ENCODE measurements at regions not wholly inside any gene's neighbourhood (a gene's known extent, or its start where the extent isn't known, plus 50 kb on each side); places are given as distances from the start of the nearest gene placed in this dataset.

DNA sequence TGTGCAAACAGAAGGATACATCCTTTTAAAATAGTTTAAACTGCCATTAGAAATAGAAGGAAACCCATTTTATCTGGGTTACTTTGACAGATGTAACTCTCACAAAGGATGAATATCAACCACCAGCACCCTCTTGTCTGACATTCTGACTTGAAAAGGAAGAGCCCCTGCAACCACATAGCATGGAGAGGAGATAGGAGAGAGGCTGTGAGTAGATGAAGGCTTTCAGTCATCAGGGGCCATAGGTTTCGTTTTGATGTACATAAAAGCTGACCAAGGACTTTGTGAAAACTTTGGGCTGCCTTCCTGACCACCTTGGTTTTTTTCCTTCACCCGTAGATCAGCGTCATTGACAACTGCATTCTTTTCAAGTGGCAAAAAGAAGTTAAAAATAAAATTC is 211.6 kb upstream of the PRPS1L1 start:
- no CpG with 5 or more reads among the region's 3 CpGs for WGBS, 2 donors (ENCODE audit: extremely low coverage in 2 of 2, insufficient read length in 2 of 2, insufficient replicate concordance in 1 of 2)
- H3K27me3 ChIP-seq (ENCODE audit: control insufficient read depth in 3 of 3, insufficient read depth in 3 of 3, low read depth in 1 of 3, low read length in 3 of 3): no peaks in the 10 kb centered on the region
- H4K91ac ChIP-seq (ENCODE audit: low read depth, low read length, poor library complexity): no peak overlapping the region

DNA sequence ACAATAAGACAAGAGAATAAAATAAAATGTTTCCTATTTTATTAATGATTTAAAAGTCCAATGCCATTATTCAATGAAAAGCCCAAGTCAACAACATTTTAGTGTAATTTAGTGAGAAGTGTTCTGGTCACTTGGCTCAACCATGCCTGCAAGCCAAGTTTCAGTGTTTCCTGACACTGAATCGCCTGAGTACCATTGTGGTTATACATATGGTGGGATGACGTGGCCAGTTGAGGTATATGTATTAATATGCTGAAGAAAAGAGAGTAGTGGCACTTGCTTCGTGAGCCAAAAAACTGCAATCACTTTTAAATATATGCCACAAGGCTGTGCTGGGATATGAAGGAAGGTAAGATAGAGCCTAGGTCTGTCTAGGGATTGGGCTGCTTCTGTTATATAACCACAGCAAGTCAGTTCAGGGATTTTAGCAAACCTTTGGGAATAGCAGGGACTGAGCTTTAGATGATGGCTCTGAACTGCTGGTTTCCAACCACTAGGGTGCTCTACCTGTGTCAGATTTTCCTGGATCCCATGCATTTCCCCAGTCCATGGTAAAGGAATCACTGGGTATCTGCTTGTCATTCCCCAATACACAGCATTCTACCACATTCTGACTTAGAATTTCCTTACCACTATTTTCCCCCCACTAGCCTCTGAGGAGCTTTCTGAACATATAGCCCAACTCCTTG is 214.0 kb upstream of the PRPS1L1 start:
- Histone ChIP-seq H3K9ac (ENCODE audit: low read depth, low read length, poor library complexity) (no peak overlapping the region), H3K79me1 (ENCODE audit: low read depth, low read length) (no peaks in the 10 kb centered on the region), H3K14ac (ENCODE audit: low read length) (no peak overlapping the region), H3K9me3 (replicated peaks in 1 of 2; ENCODE audit: control insufficient read depth in 2 of 2, insufficient read depth in 1 of 2, low read depth in 1 of 2, low read length in 2 of 2) (no peaks in the 10 kb centered on the region), H3K27ac (replicated peaks; ENCODE audit: low read length) (no peak overlapping the region), H3K4me1 (ENCODE audit: control insufficient read depth in 2 of 2, insufficient read depth in 1 of 2, low read depth in 1 of 2, low read length in 2 of 2) (peaks cover 0 to 2% of the 10 kb centered on the region in 2 donors), H2BK12ac (ENCODE audit: low read length) (no peak overlapping the region), H2BK120ac (ENCODE audit: low read depth, low read length) (no peak overlapping the region), H3K27me3 (ENCODE audit: control insufficient read depth in 3 of 3, insufficient read depth in 3 of 3, low read depth in 1 of 3, low read length in 3 of 3) (no peaks in the 10 kb centered on the region), H3K4me2 (ENCODE audit: insufficient read depth, low read length, poor library complexity, severe bottlenecking) (no peak overlapping the region), H2AFZ (ENCODE audit: low read length) (no peak overlapping the region), H3K4ac (ENCODE audit: low read length) (no peak overlapping the region), H3K36me3 (replicated peaks in 1 of 2; ENCODE audit: control insufficient read depth in 2 of 2, insufficient read depth in 2 of 2, low read length in 2 of 2) (no peaks in the 10 kb centered on the region), H3K23ac (ENCODE audit: low read depth, low read length, poor library complexity) (no peak overlapping the region), H3K4me3 (ENCODE audit: low read length in 2 of 2) (no peak overlapping the region), H3K18ac (ENCODE audit: low read length) (no peak overlapping the region), H4K91ac (ENCODE audit: low read depth, low read length, poor library complexity) (no peak overlapping the region), H2BK15ac (ENCODE audit: low read length) (no peak overlapping the region), H2AK5ac (ENCODE audit: low read depth, low read length) (no peak overlapping the region), H4K8ac (ENCODE audit: low read depth, low read length) (no peak overlapping the region), H2BK5ac (ENCODE audit: low read length) (no peak overlapping the region)
- no CpG with 5 or more reads among the region's 3 CpGs for WGBS, 2 donors (ENCODE audit: extremely low coverage in 2 of 2, insufficient read length in 2 of 2, insufficient replicate concordance in 1 of 2)
- no peak for DNase-seq (ENCODE audit: low spot score)

More for the DNA sequence above, 211.6 kb upstream of the PRPS1L1 start:
- H2AK5ac ChIP-seq (ENCODE audit: low read depth, low read length): no peak overlapping the region
- no peak overlapping the region for H3K4ac ChIP-seq (ENCODE audit: low read length)
- H3K4me2 ChIP-seq (ENCODE audit: insufficient read depth, low read length, poor library complexity, severe bottlenecking): no peak overlapping the region
- H3K9me3 ChIP-seq (replicated peaks in 1 of 2; ENCODE audit: control insufficient read depth in 2 of 2, insufficient read depth in 1 of 2, low read depth in 1 of 2, low read length in 2 of 2): no peaks in the 10 kb centered on the region
- H3K79me1 ChIP-seq (ENCODE audit: low read depth, low read length): no peaks in the 10 kb centered on the region
- no peak overlapping the region for H2BK120ac ChIP-seq (ENCODE audit: low read depth, low read length)
- no peak overlapping the region for H4K8ac ChIP-seq (ENCODE audit: low read depth, low read length)
- H3K9ac ChIP-seq (ENCODE audit: low read depth, low read length, poor library complexity): no peak overlapping the region
- no peak for DNase-seq (ENCODE audit: low spot score)
- no peak overlapping the region for H3K23ac ChIP-seq (ENCODE audit: low read depth, low read length, poor library complexity)
- no peak overlapping the region for H3K4me3 ChIP-seq (ENCODE audit: low read length in 2 of 2)
- no peak overlapping the region for H3K14ac ChIP-seq (ENCODE audit: low read length)
- H3K18ac ChIP-seq (ENCODE audit: low read length): no peak overlapping the region
- H2BK15ac ChIP-seq (ENCODE audit: low read length): no peak overlapping the region
- H2BK5ac ChIP-seq (ENCODE audit: low read length): no peak overlapping the region
- no peak overlapping the region for H2BK12ac ChIP-seq (ENCODE audit: low read length)
- H2AFZ ChIP-seq (ENCODE audit: low read length): no peak overlapping the region
- peaks cover 0 to 2% of the 10 kb centered on the region in 2 donors for H3K4me1 ChIP-seq (ENCODE audit: control insufficient read depth in 2 of 2, insufficient read depth in 1 of 2, low read depth in 1 of 2, low read length in 2 of 2)
- no peak overlapping the region for H3K27ac ChIP-seq (replicated peaks; ENCODE audit: low read length)
- no peaks in the 10 kb centered on the region for H3K36me3 ChIP-seq (replicated peaks in 1 of 2; ENCODE audit: control insufficient read depth in 2 of 2, insufficient read depth in 2 of 2, low read length in 2 of 2)

DNA sequence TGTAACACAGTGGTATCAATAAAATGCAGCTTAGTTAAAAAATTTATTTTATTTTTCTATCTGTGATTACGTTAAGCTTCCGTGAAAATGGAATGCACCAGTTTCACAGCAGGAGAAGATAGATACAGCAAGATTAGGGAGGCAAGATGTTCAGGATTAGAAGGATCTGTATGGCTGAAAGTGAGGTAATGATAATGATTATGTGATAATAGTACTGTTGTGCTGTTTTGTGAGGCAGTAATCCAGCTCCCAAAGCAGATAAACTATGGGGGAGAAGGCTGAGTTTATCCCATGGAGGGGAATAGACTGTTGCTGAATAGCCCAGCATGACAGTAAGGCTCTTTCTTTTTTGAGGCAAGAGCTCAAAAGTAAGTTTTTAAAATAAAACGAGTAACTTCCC is 216.1 kb upstream of the PRPS1L1 start:
- Histone ChIP-seq H3K23ac (ENCODE audit: low read depth, low read length, poor library complexity) (no peak overlapping the region), H3K4me1 (ENCODE audit: control insufficient read depth in 2 of 2, insufficient read depth in 1 of 2, low read depth in 1 of 2, low read length in 2 of 2) (peaks cover 0 to 2% of the 10 kb centered on the region in 2 donors), H2BK15ac (ENCODE audit: low read length) (no peak overlapping the region), H2AFZ (ENCODE audit: low read length) (no peak overlapping the region), H3K14ac (ENCODE audit: low read length) (no peak overlapping the region), H3K4ac (ENCODE audit: low read length) (no peak overlapping the region), H3K27me3 (ENCODE audit: control insufficient read depth in 3 of 3, insufficient read depth in 3 of 3, low read depth in 1 of 3, low read length in 3 of 3) (no peaks in the 10 kb centered on the region), H3K4me3 (ENCODE audit: low read length in 2 of 2) (no peak overlapping the region), H3K27ac (replicated peaks; ENCODE audit: low read length) (no peak overlapping the region), H3K9me3 (replicated peaks in 1 of 2; ENCODE audit: control insufficient read depth in 2 of 2, insufficient read depth in 1 of 2, low read depth in 1 of 2, low read length in 2 of 2) (no peaks in the 10 kb centered on the region), H2BK12ac (ENCODE audit: low read length) (no peak overlapping the region), H3K79me1 (ENCODE audit: low read depth, low read length) (no peaks in the 10 kb centered on the region), H2BK5ac (ENCODE audit: low read length) (no peak overlapping the region), H2AK5ac (ENCODE audit: low read depth, low read length) (no peak overlapping the region), H3K36me3 (replicated peaks in 1 of 2; ENCODE audit: control insufficient read depth in 2 of 2, insufficient read depth in 2 of 2, low read length in 2 of 2) (no peaks in the 10 kb centered on the region), H3K18ac (ENCODE audit: low read length) (no peak overlapping the region), H4K91ac (ENCODE audit: low read depth, low read length, poor library complexity) (no peak overlapping the region), H2BK120ac (ENCODE audit: low read depth, low read length) (no peak overlapping the region), H3K9ac (ENCODE audit: low read depth, low read length, poor library complexity) (no peak overlapping the region), H4K8ac (ENCODE audit: low read depth, low read length) (no peak overlapping the region), H3K4me2 (ENCODE audit: insufficient read depth, low read length, poor library complexity, severe bottlenecking) (no peak overlapping the region)
- DNase-seq (ENCODE audit: low spot score): no peak
- WGBS, 2 donors (ENCODE audit: extremely low coverage in 2 of 2, insufficient read length in 2 of 2, insufficient replicate concordance in 1 of 2): no CpG with 5 or more reads among the region's 3 CpGs

DNA sequence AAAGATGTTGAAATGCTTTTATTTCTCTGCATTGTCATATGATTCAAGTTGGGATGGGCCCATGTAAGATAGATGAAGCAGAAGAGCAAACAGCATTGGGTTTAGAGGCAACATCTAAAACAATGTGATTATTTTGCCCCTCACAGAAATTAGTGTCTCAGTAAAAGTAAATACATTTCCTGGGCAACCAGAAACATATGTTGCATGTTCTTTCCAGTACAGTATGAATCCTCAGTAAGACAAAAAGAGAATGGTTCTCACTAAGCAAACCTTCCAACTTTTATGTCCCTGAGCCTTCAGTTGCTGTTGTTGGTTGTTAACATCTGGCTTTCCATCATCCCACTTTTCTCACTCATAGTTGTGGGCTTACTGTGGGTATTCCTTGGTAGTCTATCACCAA is 222.5 kb upstream of the PRPS1L1 start:
- Histone ChIP-seq H3K4me1 (ENCODE audit: control insufficient read depth in 2 of 2, insufficient read depth in 1 of 2, low read depth in 1 of 2, low read length in 2 of 2) (no peaks in the 10 kb centered on the region), H3K4me2 (ENCODE audit: insufficient read depth, low read length, poor library complexity, severe bottlenecking) (no peak overlapping the region), H3K27me3 (ENCODE audit: control insufficient read depth in 3 of 3, insufficient read depth in 3 of 3, low read depth in 1 of 3, low read length in 3 of 3) (no peaks in the 10 kb centered on the region), H3K4ac (ENCODE audit: low read length) (no peak overlapping the region), H3K27ac (replicated peaks; ENCODE audit: low read length) (no peak overlapping the region), H3K4me3 (ENCODE audit: low read length in 2 of 2) (no peak overlapping the region), H2AK5ac (ENCODE audit: low read depth, low read length) (no peak overlapping the region), H3K79me1 (ENCODE audit: low read depth, low read length) (no peaks in the 10 kb centered on the region), H2BK120ac (ENCODE audit: low read depth, low read length) (no peak overlapping the region), H4K8ac (ENCODE audit: low read depth, low read length) (no peak overlapping the region), H2BK15ac (ENCODE audit: low read length) (no peak overlapping the region), H3K18ac (ENCODE audit: low read length) (no peak overlapping the region), H2BK12ac (ENCODE audit: low read length) (no peak overlapping the region), H3K9ac (ENCODE audit: low read depth, low read length, poor library complexity) (no peak overlapping the region), H3K36me3 (replicated peaks in 1 of 2; ENCODE audit: control insufficient read depth in 2 of 2, insufficient read depth in 2 of 2, low read length in 2 of 2) (no peaks in the 10 kb centered on the region), H3K14ac (ENCODE audit: low read length) (no peak overlapping the region), H3K9me3 (replicated peaks in 1 of 2; ENCODE audit: control insufficient read depth in 2 of 2, insufficient read depth in 1 of 2, low read depth in 1 of 2, low read length in 2 of 2) (peaks cover 0 to 4% of the 10 kb centered on the region in 2 donors), H3K23ac (ENCODE audit: low read depth, low read length, poor library complexity) (no peak overlapping the region), H2BK5ac (ENCODE audit: low read length) (no peak overlapping the region), H4K91ac (ENCODE audit: low read depth, low read length, poor library complexity) (no peak overlapping the region), H2AFZ (ENCODE audit: low read length) (no peak overlapping the region)
- DNase-seq (ENCODE audit: low spot score): no peak
